Sigmoid colon (tissue), 4 donors: ENCODE measurements at regions not wholly inside any gene's neighbourhood (a gene's known extent, or its start where the extent isn't known, plus 50 kb on each side); places are given as distances from the start of the nearest gene placed in this dataset.

Experiments
- CTCF ChIP-seq, 4 experiments: fragments of 450-650 bp in 3 of 4; fragments of 200-600 bp in 1 of 4; IDR thresholded peaks; one replicate each; pipeline ENCODE4 v1.5.1; 2016 to 2019; ENCODE audit warnings: antibody characterized with exemption in 4 of 4, mild to moderate bottlenecking in 3 of 4, moderate library complexity in 2 of 4
- POLR2A ChIP-seq, 2 donors: fragments of 450-650 bp; IDR thresholded peaks; one replicate each; pipeline ENCODE4 v1.6.1; 2016; ENCODE audit warnings: antibody characterized with exemption in 2 of 2, mild to moderate bottlenecking in 2 of 2, moderate library complexity in 2 of 2
- POLR2AphosphoS5 ChIP-seq, 4 donors: sonication (generic); formaldehyde crosslinking; IDR thresholded peaks; one replicate each; pipeline ENCODE4 v1.6.1; 2017; ENCODE audit warnings: antibody characterized with exemption in 4 of 4

GRCh38 chr5:57338868-57339340 is 143.7 kb downstream of the ACTBL2 start:
- TF ChIP-seq POLR2A (IDR thresholded peaks at IDR 0.05): no peak
- TF ChIP-seq CTCF (IDR thresholded peaks at IDR 0.05): no peak
- no peak for TF ChIP-seq POLR2AphosphoS5 (IDR thresholded peaks at IDR 0.05)
